H9 (cell line): ENCODE measurements at regions not wholly inside any gene's neighbourhood (a gene's known extent, or its start where the extent isn't known, plus 50 kb on each side); places are given as distances from the start of the nearest gene placed in this dataset.

Experiments used
- DNase-seq: peaks from one replicate; pipeline ENCODE4 v3.0.0-alpha.2; 2017
- H2AFZ ChIP-seq: one replicate; pipeline ENCODE4 v1.6.1; 2013; ENCODE audit warnings: mild to moderate bottlenecking, low read length, control low read depth, moderate library complexity
- H2AK5ac ChIP-seq: 2 replicates; pipeline ENCODE4 v1.6.1; 2013; ENCODE audit warnings: low read length, control low read depth, mixed read lengths; ENCODE audit not compliant: insufficient read length
- H2BK120ac ChIP-seq: one replicate; pipeline ENCODE4 v1.6.1; 2013; ENCODE audit warnings: low read depth, mild to moderate bottlenecking, low read length, control low read depth, inconsistent platforms; ENCODE audit not compliant: poor library complexity, severe bottlenecking
- H2BK12ac ChIP-seq: 2 replicates; pipeline ENCODE4 v1.6.1; 2013; ENCODE audit warnings: low read length, control low read depth, mixed read lengths, low read depth; ENCODE audit not compliant: insufficient read length
- H2BK15ac ChIP-seq: 2 replicates; pipeline ENCODE4 v1.6.1; 2013; ENCODE audit warnings: low read depth, low read length, control low read depth
- H2BK20ac ChIP-seq: one replicate; pipeline ENCODE4 v1.6.1; 2013; ENCODE audit warnings: low read depth, mild to moderate bottlenecking, low read length, control low read depth, inconsistent platforms; ENCODE audit not compliant: poor library complexity, severe bottlenecking
- H2BK5ac ChIP-seq: 2 replicates; pipeline ENCODE4 v1.6.1; 2013; ENCODE audit warnings: low read length, control low read depth, mixed read lengths; ENCODE audit not compliant: insufficient read length
- H3K14ac ChIP-seq: 2 replicates; pipeline ENCODE4 v1.6.1; 2013; ENCODE audit warnings: low read length, control low read depth; ENCODE audit not compliant: insufficient read depth
- H3K18ac ChIP-seq: 2 replicates; pipeline ENCODE4 v1.6.1; 2013; ENCODE audit warnings: low read depth, mild to moderate bottlenecking, mixed read lengths, low read length, control low read depth; ENCODE audit not compliant: insufficient read length
- H3K23ac ChIP-seq: 2 replicates; pipeline ENCODE4 v1.6.1; 2013; ENCODE audit warnings: low read length, control low read depth, mixed read lengths, low read depth; ENCODE audit not compliant: insufficient read length
- H3K23me2 ChIP-seq: 2 replicates; pipeline ENCODE4 v1.6.1; 2013; ENCODE audit warnings: low read depth, mild to moderate bottlenecking, mixed read lengths, low read length, control low read depth; ENCODE audit not compliant: insufficient read length, poor library complexity, severe bottlenecking
- H3K27ac ChIP-seq: 2 replicates; pipeline ENCODE4 v1.5.1; 2013; ENCODE audit warnings: low read length, control low read depth, mixed read lengths, low read depth; ENCODE audit not compliant: insufficient read length
- H3K27me3 ChIP-seq: 2 replicates; pipeline ENCODE4 v1.6.1; 2013; ENCODE audit warnings: low read length, control low read depth, inconsistent platforms; ENCODE audit not compliant: insufficient read depth
- H3K4ac ChIP-seq: 2 replicates; pipeline ENCODE4 v1.6.1; 2013; ENCODE audit warnings: low read depth, mild to moderate bottlenecking, control low read depth, inconsistent platforms, low read length, moderate library complexity
- H3K4me1 ChIP-seq: 2 replicates; pipeline ENCODE4 v1.6.1; 2013; ENCODE audit warnings: low read length, control low read depth, inconsistent platforms; ENCODE audit not compliant: insufficient read depth
- H3K4me2 ChIP-seq: 2 replicates; pipeline ENCODE4 v1.6.1; 2013; ENCODE audit warnings: low read length, control low read depth, mixed read lengths; ENCODE audit not compliant: insufficient read length, insufficient read depth
- H3K56ac ChIP-seq: 2 replicates; pipeline ENCODE4 v1.6.1; 2013; ENCODE audit warnings: low read depth, mild to moderate bottlenecking, mixed read lengths, low read length, control low read depth; ENCODE audit not compliant: insufficient read length
- H3K79me1 ChIP-seq: 2 replicates; pipeline ENCODE4 v1.6.1; 2013; ENCODE audit warnings: low read depth, mild to moderate bottlenecking, moderate library complexity, low read length, control low read depth, inconsistent platforms; ENCODE audit not compliant: insufficient read depth, poor library complexity, severe bottlenecking
- H3K79me2 ChIP-seq: 2 replicates; pipeline ENCODE4 v1.6.1; 2013; ENCODE audit warnings: low read length, control low read depth, inconsistent platforms; ENCODE audit not compliant: insufficient read depth
- H3K9ac ChIP-seq: 2 replicates; pipeline ENCODE4 v1.6.1; 2013; ENCODE audit warnings: low read length, control low read depth, mixed read lengths; ENCODE audit not compliant: insufficient read length; ENCODE audit errors: extremely low read depth
- H3K9me3 ChIP-seq: one replicate; pipeline ENCODE4 v1.6.1; 2013; ENCODE audit warnings: low read depth, low read length, inconsistent platforms; ENCODE audit not compliant: control insufficient read depth
- H3T11ph ChIP-seq: one replicate; pipeline ENCODE4 v1.6.1; 2013; ENCODE audit warnings: mild to moderate bottlenecking, low read length, control low read depth, inconsistent platforms
- H4K20me1 ChIP-seq: one replicate; pipeline ENCODE4 v1.6.1; 2013; ENCODE audit not compliant: control insufficient read depth, insufficient read length, insufficient read depth
- H4K5ac ChIP-seq: 2 replicates; pipeline ENCODE4 v1.6.1; 2013; ENCODE audit warnings: low read depth, mild to moderate bottlenecking, mixed read lengths, low read length, control low read depth; ENCODE audit not compliant: insufficient read length
- H4K8ac ChIP-seq: replicated peaks from 2 replicates; pipeline ENCODE4 v1.6.1; 2013; ENCODE audit warnings: low read length, control low read depth, mixed read lengths, low read depth; ENCODE audit not compliant: insufficient read length
- H4K91ac ChIP-seq: 2 replicates; pipeline ENCODE4 v1.6.1; 2013; ENCODE audit warnings: low read depth, mild to moderate bottlenecking, moderate library complexity, mixed read lengths, low read length, control low read depth; ENCODE audit not compliant: insufficient read length
- H3K27ac Mint-ChIP-seq, 3 experiments: 2 replicates in 2 of 3; 3 replicates in 1 of 3; pipeline ENCODE4 v1.8.0; 2020 to 2021; ENCODE audit warnings: mixed read lengths in 3 of 3, mild to moderate bottlenecking in 1 of 3, moderate library complexity in 1 of 3
- H3K27me3 Mint-ChIP-seq: 2 replicates; pipeline ENCODE4 v1.8.0; 2021; ENCODE audit warnings: low read depth, mild to moderate bottlenecking, moderate library complexity, mixed read lengths
- H3K36me3 Mint-ChIP-seq, 3 experiments: 2 replicates in 2 of 3; 3 replicates in 1 of 3; pipeline ENCODE4 v1.8.0; 2020 to 2021; ENCODE audit warnings: low read depth in 3 of 3, mixed read lengths in 3 of 3; ENCODE audit not compliant: insufficient read depth in 1 of 3
- H3K4me1 Mint-ChIP-seq, 2 experiments: 2 replicates each; pipeline ENCODE4 v1.8.0; 2020; ENCODE audit warnings: mixed read lengths in 2 of 2
- H3K4me3 Mint-ChIP-seq, 2 experiments: 2 replicates in 1 of 2; 3 replicates in 1 of 2; pipeline ENCODE4 v1.8.0; 2020 to 2021; ENCODE audit warnings: mild to moderate bottlenecking in 2 of 2, mixed read lengths in 2 of 2, moderate library complexity in 1 of 2
- H3K9me3 Mint-ChIP-seq, 2 experiments: 2 replicates in 1 of 2; 3 replicates in 1 of 2; pipeline ENCODE4 v1.8.0; 2020; ENCODE audit warnings: mild to moderate bottlenecking in 2 of 2, mixed read lengths in 2 of 2, moderate library complexity in 1 of 2
- WGBS: extraction: QIAGEN DNeasy Blood & Tissue Kit; methylation state at CpG from one replicate; pipeline ENCODE4 v1.1.7; 2013; ENCODE audit warnings: missing lambda C conversion rate, low lambda C conversion rate, mixed read lengths; ENCODE audit not compliant: insufficient read length; ENCODE audit errors: extremely low coverage; 5-methylcytosine and 5-hydroxymethylcytosine counted together
- TF ChIP-seq, protein P1 (sequence below): fragments of 200-600 bp; sonication (generic); conservative IDR thresholded peaks from 3 replicates; pipeline ENCODE4 v1.8.0; 2021; ENCODE audit warnings: antibody characterized with exemption, mild to moderate bottlenecking

DNA sequence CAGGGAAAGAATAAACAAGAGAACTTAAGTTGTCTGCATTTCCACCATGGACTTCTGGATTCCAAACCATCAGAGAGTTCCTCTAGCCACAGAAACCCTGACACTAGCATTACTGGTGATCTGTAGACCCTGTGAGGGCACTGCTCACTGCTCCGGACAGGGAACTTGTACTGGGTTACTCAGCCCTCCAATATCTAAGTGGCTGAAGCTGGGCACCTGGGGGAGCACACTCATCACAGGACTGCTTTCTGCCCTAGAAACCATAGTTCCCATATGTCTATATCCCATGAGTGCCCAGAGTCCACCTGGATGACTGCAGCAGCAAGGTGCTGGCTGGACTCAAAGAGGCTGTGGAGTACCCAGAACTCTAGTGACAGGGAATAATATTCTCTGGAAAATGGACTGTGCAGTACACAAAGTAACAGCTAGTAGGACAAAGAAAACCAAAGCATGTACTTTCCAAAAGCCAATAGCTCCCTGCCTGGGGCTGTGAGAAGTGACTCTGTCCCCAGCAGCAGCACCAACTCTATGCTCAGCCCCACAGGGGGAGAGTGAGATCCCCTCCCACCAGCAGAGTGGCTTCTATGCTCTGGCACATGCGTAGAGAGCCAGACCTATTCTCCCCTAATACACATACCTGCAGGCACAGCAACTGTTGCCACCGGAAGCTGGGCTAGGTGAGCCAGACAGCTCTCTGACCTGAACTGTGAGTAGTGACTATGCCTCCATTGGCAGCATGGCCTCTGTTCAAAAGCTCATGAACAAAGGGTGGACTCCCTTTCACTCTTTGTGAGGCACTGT is 472.9 kb upstream of the FTMT start:
- Histone ChIP-seq H3K23me2 (no peaks in the 10 kb centered on the region), H2BK20ac (no peak overlapping the region), H3K27me3 (no peaks in the 10 kb centered on the region), H2BK12ac (no peak overlapping the region), H3K79me1 (no peaks in the 10 kb centered on the region), H3K23ac (no peak overlapping the region), H3T11ph (no peak overlapping the region), H2BK120ac (no peak overlapping the region), H4K91ac (no peak overlapping the region), H3K4me1 (no peaks in the 10 kb centered on the region), H3K9ac (no peak overlapping the region), H2BK5ac (no peak overlapping the region), H2AK5ac (no peak overlapping the region), H3K27ac (no peak overlapping the region), H3K18ac (no peak overlapping the region), H3K4me2 (no peak overlapping the region), H3K9me3 (no peaks in the 10 kb centered on the region), H3K56ac (no peak overlapping the region), H3K4ac (no peak overlapping the region), H4K20me1 (no peaks in the 10 kb centered on the region), H2BK15ac (no peak overlapping the region), H2AFZ (no peak overlapping the region), H4K8ac (no peak overlapping the region), H4K5ac (no peak overlapping the region), H3K14ac (no peak overlapping the region), H3K79me2 (no peaks in the 10 kb centered on the region)
- Mint-ChIP-seq H3K27me3 (no peaks in the 10 kb centered on the region), H3K27ac (no peak overlapping the region; a peak in 1 of 7 replicates), H3K4me3 (no peak overlapping the region), H3K4me1 (no peaks in the 10 kb centered on the region; a peak in 1 of 4 replicates), H3K9me3 (no peaks in the 10 kb centered on the region), H3K36me3 (no peaks in the 10 kb centered on the region)
- TF ChIP-seq, protein P1, sequence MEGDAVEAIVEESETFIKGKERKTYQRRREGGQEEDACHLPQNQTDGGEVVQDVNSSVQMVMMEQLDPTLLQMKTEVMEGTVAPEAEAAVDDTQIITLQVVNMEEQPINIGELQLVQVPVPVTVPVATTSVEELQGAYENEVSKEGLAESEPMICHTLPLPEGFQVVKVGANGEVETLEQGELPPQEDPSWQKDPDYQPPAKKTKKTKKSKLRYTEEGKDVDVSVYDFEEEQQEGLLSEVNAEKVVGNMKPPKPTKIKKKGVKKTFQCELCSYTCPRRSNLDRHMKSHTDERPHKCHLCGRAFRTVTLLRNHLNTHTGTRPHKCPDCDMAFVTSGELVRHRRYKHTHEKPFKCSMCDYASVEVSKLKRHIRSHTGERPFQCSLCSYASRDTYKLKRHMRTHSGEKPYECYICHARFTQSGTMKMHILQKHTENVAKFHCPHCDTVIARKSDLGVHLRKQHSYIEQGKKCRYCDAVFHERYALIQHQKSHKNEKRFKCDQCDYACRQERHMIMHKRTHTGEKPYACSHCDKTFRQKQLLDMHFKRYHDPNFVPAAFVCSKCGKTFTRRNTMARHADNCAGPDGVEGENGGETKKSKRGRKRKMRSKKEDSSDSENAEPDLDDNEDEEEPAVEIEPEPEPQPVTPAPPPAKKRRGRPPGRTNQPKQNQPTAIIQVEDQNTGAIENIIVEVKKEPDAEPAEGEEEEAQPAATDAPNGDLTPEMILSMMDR = no peak
- peak; percentile 52 for DNase-seq
- no CpG with 5 or more reads among the region's 3 CpGs for WGBS
